ENCODE measurements at regions not wholly inside any gene's neighbourhood (a gene's known extent, or its start where the extent isn't known, plus 50 kb on each side); places are given as distances from the start of the nearest gene placed in this dataset.

DNA sequence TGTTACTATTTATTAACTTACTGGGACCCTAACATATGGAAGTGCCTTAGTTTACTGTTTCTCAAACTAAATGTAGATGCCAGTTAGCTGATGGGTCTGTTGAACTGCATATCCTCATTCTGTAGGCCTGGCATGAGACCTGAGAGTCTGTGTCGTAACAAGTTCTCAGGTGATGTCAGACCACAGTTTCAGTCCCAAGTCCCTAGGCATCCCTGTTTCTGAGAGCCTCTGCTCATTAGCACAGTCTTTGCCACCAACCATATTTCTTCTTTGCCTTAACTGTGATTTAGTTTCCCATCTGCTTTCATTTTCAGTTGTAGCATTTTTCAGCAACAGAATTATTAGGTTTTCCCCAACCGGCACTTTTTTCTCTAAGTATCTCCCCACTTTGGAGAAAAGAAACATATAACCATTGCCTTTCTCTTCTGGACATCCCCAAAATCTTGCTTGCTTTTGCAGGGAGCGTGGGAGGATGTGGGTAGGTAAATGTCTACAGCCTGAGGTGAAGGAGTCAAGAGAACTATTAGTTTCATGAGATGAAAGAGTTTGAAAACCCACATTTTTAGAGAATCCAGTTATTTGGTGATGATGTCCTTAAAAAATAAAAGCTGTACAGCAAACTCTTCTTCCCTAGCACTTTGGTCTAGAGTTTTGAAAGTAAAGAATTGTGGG, 74.6 kb downstream of the NUDT12 start:
- FAIRE-seq (no peak), DNase-seq (ENCODE audit: low read depth, low spot score) (no peak)
- no peak overlapping the region for H2AFZ ChIP-seq (ENCODE audit: low read depth, low read length)

More for the DNA sequence above, 74.6 kb downstream of the NUDT12 start:
- Histone ChIP-seq H3K79me2 (ENCODE audit: control insufficient read depth, insufficient read depth, low read length) (no peaks in the 10 kb centered on the region), H3K4me2 (ENCODE audit: insufficient read depth, low read length) (no peak overlapping the region), H3K36me3 (ENCODE audit: control insufficient read depth in 2 of 2, extremely low read depth in 1 of 2, insufficient read depth in 2 of 2, low read length in 2 of 2) (no peaks in the 10 kb centered on the region), H3K4me1 (ENCODE audit: control insufficient read depth, extremely low read depth, insufficient read depth, low read length) (no peaks in the 10 kb centered on the region), H3K9me3 (replicated peaks; ENCODE audit: control insufficient read depth, insufficient read depth, low read length) (no peaks in the 10 kb centered on the region), H3K9ac (replicated peaks; ENCODE audit: extremely low read depth, insufficient read depth, low read length) (no peak overlapping the region), H3K27ac (ENCODE audit: insufficient read depth, low read depth, low read length) (no peak overlapping the region), H4K20me1 (replicated peaks; ENCODE audit: control insufficient read depth, extremely low read depth, insufficient read depth, low read length) (no peaks in the 10 kb centered on the region), H3K9me1 (replicated peaks; ENCODE audit: control insufficient read depth, extremely low read depth, insufficient read depth, low read length) (no peaks in the 10 kb centered on the region), H3K27me3 (ENCODE audit: control insufficient read depth in 2 of 2, insufficient read depth in 2 of 2, low read length in 2 of 2) (peaks cover 1 to 4% of the 10 kb centered on the region in 2 experiments), H3K4me3 (replicated peaks in 1 of 3; ENCODE audit: insufficient read depth in 1 of 3, low read depth in 1 of 3, low read length in 3 of 3) (no peak overlapping the region)
- no TSS peak for BruUV-seq (replicated peaks)
- ChIA-PET CTCF (no interaction called here), POLR2A (no interaction called here)
- intact Hi-C loops (cut with micrococcal nuclease): no loop called here
- dilution Hi-C loops (cut with MboI; ENCODE audit: extremely low pct_ligation_motif_present, low sequenced_read_pairs): no loop called here
- TF ChIP-seq, protein P1, sequence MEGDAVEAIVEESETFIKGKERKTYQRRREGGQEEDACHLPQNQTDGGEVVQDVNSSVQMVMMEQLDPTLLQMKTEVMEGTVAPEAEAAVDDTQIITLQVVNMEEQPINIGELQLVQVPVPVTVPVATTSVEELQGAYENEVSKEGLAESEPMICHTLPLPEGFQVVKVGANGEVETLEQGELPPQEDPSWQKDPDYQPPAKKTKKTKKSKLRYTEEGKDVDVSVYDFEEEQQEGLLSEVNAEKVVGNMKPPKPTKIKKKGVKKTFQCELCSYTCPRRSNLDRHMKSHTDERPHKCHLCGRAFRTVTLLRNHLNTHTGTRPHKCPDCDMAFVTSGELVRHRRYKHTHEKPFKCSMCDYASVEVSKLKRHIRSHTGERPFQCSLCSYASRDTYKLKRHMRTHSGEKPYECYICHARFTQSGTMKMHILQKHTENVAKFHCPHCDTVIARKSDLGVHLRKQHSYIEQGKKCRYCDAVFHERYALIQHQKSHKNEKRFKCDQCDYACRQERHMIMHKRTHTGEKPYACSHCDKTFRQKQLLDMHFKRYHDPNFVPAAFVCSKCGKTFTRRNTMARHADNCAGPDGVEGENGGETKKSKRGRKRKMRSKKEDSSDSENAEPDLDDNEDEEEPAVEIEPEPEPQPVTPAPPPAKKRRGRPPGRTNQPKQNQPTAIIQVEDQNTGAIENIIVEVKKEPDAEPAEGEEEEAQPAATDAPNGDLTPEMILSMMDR (IDR thresholded peaks at IDR 0.05; ENCODE audit: extremely low read depth in 1 of 2, insufficient read depth in 1 of 2, low read depth in 1 of 2, low read length in 2 of 2): no peak
- no peak for TF ChIP-seq GATA2 (IDR thresholded peaks at IDR 0.05; ENCODE audit: insufficient read depth, insufficient read length, low read depth, low read length)
- no peak for TF ChIP-seq MYC (IDR thresholded peaks at IDR 0.05; ENCODE audit: low read depth, low read length)
- no peak for TF ChIP-seq EZH2 (IDR thresholded peaks at IDR 0.05; ENCODE audit: borderline replicate concordance, low read depth, low read length, severe bottlenecking)
- no peak for TF ChIP-seq FOS (IDR thresholded peaks at IDR 0.05; ENCODE audit: borderline replicate concordance, insufficient read depth, low read length)
- TF ChIP-seq POLR2A (IDR thresholded peaks at IDR 0.05; ENCODE audit: low read depth, low read length): no peak
- TF ChIP-seq JUN (IDR thresholded peaks at IDR 0.05; ENCODE audit: borderline replicate concordance, insufficient read depth, insufficient read length, low read depth): no peak
- TF ChIP-seq POLR2AphosphoS5 (IDR thresholded peaks at IDR 0.05; ENCODE audit: insufficient read depth, low read depth, low read length): no peak
- TF ChIP-seq, protein P2, sequence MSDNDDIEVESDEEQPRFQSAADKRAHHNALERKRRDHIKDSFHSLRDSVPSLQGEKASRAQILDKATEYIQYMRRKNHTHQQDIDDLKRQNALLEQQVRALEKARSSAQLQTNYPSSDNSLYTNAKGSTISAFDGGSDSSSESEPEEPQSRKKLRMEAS (IDR thresholded peaks at IDR 0.05; ENCODE audit: insufficient read depth, insufficient read length): no peak

All from endothelial cell of umbilical vein (primary cell).